Stimulated activated CD4-positive, alpha-beta T cell treated with anti-CD3 and anti-CD28 coated beads, Interleukin-2, amount 100 ng/mL, for 48 hours (primary cell): ENCODE measurements at regions not wholly inside any gene's neighbourhood (a gene's known extent, or its start where the extent isn't known, plus 50 kb on each side); places are given as distances from the start of the nearest gene placed in this dataset.
"Not testable (repeated sequence)": the region's sequence is repeated elsewhere in the genome, so short reads cannot be mapped to it uniquely, and the experiment has no call there.

ENCODE experiments used
- DNase-seq, 2 donors: peaks; one replicate each; pipeline ENCODE4 v3.0.0-alpha.2; 2020

DNA sequence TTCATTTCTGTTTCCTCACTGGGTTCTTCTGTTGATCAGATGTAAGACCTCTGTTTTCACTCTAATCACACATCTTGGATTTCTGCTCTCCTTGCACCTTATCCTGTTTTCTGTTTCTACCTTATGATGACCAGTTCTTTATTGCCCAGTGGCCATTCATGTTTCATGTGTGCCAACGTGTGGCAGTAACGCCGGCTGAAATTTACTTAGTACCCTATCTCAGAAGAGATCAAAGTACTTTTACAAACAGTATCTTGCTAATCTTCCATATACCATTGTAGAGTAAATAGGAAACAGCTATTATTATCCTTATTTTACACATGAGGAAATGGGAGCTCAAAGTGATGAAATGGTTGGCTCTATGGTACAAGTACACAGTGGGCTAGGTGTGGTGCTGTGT is 74.0 kb downstream of the GATA3 start:
- no peak for DNase-seq

DNA sequence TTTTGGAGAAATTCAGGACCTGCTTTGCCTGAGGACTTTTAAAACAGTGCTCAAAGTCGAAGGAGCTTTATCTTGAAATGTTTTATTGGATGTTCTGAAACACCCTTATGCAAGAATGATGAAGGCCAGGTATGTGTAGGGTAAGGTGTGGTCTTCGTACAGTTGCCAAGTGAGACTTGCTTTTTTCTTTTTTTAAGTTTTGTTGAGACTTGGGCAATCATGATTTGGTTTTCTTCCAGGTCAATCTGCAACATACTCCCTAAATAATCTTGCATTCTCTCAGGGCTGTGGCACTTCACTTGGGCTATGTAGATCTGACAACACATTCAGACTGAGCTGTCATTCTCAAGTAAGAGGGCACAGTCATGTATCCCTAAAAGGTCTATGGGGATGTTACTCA is 75.0 kb downstream of the GATA3 start:
- DNase-seq, result no peak

DNA sequence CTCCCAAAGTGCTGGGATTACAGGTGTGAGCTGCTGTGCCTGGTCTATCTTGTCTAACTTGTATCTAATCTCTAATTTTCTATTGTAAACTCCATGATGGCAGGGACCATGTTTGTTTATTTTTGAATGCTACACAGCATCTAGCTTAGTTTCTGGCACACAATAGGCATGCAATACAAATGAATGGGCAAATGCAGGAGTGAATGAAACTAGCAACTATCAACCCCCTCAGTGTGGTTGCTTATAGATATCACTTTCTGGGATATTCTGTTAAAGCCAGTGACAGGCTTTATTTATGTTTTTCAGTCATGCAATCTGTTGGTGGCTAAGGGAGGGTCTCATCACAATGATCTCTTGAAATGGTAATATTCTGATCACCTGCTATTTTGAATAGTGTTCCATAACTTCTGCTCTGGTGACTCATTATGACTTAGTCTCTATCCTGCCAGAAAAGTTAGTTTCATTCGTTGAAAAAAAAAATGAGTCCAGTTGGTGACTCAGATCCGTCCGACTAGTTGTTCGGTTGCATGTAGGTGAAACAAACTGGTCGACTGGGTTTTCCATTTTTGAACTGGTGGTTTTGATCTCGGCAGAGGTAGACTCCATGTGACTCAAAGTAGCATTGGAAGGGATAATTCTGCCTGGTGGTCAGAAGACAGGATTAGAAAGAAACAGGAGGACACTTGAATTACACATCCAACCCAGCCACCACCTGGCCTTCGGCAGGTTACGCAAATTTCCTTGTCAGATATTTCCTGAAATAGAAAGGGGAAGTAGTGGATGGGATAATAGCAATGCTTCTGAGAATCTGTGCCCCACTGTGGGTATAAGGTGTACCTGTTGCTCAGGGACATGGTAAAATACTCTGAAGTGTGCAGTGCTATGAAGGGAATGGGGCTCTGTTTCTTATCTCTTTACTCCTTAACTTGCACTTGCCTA is 76.8 kb downstream of the GATA3 start:
- DNase-seq, result peak; percentile 24 to 30

DNA sequence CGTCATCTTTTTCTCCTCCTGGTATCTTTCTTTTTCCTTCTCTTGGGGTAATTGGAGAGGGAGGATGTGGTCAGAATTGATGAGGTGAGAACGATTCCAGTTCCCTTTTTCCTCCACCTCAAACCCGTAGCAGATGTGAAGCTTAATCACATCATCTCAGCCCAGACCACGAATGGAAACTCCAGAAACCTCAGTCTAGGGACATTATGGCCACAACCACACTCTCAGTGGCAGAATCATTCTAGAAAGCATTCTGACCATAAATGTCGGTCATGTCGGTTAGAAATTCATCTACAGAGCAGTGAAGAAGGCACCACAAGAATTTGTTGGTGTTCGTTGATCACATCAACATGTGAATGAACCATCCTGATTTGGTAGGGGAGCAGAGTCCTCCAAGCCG is 78.7 kb downstream of the GATA3 start:
- peak; percentile 40 to 52 for DNase-seq

DNA sequence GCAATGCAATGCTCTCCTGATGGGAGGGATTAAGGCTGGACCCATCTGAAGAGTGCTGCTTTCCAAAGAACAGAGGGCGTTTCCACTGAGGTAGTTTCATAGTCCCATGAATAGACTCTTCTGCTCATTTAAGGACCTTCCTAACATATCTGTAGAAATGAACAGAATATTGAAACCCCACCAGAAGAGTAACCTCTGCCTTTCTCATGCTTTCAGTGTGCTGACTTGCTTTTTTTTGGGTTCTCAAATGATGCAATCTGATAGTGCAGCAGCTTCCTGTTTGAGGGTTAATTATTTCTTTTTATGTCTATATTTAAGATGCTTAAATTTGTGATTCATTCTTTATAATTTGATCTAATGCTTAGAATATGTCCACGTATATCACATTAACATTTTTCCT is 82.2 kb downstream of the GATA3 start:
- DNase-seq, result no peak

DNA sequence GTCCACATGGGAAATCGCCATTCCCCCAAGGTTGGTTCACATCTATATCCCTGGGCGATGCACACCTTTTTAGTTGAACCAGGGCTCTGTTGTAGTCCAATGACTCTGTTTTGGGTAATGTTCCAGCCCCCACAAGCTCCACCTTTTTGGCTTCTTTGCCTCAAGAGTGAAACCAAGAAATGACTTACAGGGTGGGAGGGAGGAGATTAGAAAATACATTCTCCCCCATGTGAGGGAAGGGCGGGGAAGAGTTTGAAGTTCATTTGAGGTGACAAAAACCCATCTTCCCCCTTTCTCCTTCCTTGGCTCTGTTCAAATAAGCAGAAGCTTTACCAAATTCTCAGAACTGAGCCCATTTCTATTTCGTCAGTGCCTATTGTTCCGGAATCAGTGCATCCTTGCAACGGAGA is 82.8 kb downstream of the GATA3 start:
- DNase-seq, result peak; percentile 34 to 45

DNA sequence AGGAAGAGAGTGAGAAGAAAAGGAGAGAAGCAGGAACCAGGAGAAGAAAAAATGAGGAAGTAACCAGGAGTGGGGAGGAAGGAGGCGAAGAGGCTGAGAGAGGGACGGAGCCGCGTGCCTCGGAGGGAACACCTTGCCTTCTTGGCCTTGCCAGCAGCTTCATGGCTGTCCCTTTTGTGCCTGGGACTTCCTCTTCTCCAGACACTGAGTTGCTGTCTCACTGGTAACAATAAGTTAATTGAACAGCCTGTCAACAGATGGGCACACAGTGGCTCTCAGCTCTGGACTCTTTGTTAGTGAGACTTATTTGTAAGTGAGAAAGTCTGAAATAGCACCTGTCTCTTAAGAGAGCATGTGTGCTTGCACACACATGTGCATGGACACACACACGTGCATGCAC is 83.2 kb downstream of the GATA3 start:
- DNase-seq, result peak in 1 of 2 donors; percentile 12

DNA sequence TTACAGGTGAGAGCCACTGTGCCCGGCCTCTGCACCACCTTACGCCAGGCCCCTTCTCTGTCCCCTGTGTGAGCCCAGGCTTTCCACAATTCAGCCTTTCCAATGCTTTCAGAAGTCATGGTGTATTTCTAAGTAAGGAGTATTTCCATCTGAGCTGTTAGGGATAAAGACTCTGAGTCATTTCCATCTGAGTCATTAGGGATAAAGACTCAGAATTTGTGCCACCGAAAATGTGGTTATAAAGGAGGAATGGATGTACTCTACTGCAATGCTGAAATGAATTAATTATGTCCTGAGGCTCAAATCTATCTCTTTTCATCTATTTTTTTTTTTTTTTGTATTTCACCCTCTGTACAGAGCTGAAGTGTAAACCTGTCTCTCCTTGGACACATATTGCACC is 84.0 kb downstream of the GATA3 start:
- DNase-seq, result no peak

DNA sequence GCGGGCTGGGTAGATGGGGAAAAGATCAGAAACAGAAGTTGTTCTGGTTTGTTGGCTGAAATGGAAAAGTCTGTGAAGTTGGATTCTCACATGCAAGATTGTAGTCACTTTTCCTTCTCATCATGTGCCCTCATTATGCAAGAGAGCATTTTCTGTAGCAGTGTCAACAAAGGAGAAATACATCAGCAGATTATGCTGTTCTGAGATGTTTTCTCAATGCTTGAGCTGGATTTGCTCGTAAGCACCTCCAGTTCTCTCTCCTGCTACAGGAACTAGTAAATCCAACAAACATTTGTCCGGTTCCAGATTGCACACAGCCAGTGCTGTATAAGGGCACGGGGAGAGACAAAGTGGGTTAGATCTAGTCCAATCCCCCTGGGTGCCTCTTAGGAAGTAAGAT is 90.0 kb downstream of the GATA3 start:
- DNase-seq, result no peak

DNA sequence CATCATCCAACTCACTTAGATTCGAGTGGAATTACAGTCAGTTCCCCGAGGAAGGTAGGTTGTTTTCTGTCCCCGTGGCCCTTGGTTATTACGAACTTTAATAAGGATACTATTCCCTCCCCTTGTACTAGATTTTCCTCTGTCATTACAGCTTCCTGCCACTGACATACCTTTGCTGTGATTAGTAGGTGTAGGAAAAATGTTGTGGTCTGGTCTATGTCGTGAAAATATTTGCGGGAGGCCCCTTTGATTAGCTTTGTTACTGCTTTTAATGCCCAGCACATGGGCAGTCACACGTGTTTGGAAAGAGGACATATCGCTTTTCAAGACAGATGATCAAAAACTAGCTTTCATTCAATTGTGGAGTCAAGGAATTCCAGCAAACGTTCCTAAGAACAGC is 92.2 kb downstream of the GATA3 start:
- DNase-seq, result no peak

DNA sequence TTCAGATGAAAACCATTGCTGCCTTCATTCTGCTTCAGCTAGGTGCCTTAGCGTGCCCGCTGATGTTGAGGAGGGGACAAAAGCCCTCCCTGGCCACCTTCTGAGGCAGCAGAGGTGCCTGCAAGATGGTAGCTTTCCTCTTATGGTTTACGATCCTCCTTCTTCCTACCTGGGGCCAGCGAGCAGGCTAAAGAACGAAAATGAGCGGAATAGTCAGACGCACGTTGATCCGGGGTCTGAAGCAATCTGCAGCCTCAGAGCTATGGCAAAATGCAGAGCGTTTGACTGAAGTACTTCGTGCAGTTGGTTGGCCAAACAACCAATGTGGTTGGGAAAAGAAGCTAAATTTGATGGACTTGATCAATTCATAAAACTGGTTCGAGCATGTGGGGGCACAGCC is 95.5 kb downstream of the GATA3 start:
- no peak for DNase-seq

DNA sequence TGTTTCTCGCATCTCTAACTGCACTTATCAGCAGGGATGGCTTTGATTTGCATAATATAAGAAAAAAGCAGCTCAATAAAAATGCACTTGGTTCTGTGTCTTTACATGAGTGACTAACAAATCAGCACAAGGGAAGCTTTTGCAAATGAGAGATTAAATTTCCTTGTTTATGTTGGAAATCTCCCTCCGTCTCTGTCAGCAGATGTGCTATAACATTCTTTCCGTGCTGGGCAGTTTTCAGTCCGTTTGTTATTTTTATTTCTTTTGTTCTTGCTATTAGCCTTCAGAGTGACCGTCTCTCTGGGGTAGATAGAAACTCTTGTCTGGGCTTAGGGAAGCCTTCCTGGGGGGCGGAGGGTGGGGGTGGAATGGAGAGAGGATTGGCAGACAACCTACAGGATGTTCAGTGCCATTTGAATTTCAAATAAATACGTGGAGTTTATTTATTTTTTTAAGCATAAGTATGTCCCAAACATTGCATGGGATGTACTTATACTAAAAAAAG is 96.0 kb downstream of the GATA3 start:
- DNase-seq, result no peak

DNA sequence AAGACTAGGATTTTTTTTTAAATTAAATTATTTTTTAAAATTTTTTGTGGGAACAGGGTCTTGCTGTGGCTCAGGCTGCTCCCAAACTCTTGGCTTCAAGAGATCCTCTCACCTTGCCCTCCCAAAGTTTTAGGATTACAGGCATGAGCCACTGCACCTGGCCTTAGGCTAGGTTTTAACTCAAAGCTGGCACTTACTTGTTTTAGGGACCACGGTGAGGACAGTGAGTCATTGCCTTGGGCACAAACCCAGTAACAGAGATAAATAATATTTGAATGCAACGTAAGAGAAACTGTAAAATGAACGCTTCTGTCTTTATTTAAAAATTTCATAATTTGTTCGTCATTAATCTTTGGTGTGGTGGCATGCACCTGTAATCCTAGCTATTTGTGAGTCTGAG is 96.6 kb downstream of the GATA3 start:
- no peak for DNase-seq

DNA sequence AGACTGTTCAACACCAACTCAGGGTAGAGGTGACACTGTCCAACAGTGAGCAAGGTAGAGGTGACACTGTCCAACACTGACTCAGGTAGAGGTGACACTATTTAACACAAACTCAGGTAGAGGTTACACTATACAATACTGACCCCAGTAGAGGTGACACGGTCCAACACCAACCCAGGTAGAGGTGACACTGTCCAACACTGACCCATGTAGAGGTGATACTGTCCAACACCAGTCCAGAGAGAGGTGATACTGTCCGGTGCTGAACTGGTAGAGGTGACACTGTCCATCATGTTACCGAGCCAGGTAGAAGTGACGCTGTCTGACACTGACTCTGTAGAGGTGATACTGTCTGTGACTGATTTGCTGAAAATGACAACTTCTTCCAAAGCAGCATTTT is 102.4 kb downstream of the GATA3 start:
- DNase-seq, result no peak

DNA sequence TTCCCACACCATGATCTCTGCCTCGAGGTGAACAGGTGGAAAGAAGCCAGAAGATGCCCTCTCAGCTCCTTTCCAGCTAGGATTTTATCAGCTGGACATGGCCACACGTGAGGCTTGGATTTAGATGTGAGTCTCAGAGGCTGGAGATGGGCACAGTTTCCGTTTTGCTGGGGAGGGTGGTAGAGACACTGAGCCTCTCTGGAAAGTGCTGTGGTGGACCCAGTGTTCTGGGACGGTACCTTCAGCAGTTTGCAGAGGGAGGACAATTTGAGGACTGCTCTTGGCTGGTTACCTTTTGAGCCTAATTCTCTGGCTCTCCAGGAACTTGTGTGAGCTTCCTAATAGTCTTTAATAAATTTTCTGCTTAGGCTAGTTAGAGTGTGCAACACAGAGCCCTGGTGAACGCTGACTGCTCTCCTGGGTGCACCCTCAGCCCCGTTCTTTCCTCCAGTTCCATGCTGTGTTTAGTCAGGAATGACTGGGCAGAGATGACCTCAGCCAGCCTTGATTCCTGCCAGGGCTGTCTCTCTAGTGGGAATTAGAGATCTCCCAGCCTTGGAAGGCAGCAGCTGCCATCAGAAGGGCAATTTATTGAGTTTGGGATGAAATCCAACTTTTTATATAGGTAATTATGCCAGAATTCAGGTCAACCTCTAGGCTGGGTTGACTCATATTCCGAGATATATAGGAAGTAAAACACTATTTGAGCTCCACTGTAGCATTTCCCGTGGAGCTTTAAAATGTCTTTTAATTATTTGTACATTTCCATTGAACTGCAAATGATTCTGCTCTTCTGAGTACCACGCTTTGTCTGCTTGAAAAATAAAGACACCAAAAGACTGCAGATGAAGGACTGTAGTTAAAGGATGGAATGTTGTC is 103.9 kb downstream of the GATA3 start:
- DNase-seq, result no peak

DNA sequence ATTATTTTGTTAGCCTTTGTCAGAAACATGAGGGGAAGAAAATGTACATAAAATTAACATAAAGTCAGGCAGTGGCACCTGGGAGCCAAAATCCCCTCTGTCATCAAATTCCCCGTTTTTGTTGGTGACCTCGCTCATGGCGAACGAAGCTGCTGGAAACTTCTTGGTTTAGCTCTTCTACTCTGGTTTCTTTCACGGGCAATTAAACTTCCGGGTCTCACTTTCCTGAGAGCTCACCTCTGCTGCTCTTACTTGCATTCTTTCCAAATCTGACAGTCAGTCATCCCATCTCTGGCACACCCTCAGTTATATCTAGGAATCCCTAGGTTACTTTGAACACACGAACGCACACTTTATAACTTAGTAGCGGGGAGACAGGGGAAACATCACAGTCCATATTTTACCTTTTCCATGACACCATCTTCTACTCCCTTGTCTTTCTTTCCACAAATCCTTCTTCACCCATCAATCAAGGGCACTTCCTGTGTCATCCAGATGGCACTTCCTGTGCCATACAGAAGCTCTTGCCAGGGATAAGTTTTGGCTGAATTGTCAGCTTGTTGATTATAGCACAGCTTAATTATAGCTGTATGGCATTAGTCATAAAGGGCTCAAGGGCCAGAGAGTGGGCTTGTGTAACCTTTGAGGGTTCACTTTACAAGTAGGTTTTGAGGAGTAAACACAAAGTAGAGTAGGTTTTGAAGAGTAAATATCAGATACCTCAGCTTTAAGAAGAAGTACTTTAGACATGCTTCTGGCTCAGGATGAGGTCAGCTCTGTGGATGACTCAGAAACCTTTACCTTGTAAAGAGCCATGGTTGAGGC is 105.1 kb downstream of the GATA3 start:
- no peak for DNase-seq

DNA sequence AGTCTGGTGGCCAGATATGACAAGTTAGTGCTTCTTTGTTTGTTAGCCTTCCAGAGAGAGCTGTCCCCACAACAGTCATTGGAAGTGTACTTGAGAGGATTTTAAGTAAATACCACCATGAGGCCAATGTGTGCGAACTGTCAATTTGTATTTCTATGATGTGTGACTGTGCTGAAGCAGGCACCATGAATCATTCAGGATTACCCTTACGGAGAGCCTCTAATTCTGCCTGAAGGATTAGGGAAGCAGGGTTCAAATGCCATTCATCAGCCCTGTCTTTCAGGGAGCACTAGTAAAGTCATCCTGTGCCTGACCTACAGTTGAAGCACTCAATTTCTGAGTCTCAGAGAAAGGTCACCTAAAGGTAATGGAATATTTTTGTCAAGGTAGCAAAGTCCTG is 109.3 kb downstream of the GATA3 start:
- no peak for DNase-seq

DNA sequence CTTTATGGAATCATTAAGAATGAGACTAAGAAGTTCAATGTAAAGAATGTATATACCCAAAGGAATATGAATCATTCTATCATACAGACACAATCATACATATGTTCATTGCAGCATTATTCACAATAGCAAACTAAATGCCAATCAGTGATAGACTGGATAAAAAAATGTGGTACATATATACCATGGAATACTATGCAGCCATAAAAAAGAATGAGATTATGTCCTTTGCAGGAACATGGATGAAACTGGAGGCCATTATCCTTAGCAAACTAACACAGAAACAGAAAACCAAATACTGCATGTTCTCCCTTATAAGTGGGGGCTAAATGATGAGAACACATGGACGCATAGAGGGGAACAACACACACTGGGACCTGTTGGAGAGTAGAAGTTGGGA is 110.2 kb downstream of the GATA3 start:
- not testable (repeated sequence) for DNase-seq

DNA sequence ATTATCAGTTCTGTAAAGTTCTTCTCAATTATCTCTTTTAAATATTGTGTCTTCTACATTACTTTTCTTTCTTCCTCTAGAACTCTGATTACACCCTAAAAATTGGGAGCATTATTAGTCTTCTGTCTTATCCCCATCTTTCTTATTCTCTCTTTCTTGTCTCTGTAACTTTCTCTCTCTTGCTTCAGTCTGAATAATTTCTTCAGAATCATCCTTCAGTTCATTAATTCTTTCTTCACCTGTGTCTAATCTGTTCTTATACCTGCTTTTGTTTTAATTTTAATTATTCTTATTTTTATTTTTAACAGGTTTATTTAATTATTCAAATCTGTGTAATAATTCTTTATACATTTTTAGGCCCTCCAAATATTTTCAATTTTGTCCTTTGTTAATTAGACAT is 114.3 kb downstream of the GATA3 start:
- no peak for DNase-seq

DNA sequence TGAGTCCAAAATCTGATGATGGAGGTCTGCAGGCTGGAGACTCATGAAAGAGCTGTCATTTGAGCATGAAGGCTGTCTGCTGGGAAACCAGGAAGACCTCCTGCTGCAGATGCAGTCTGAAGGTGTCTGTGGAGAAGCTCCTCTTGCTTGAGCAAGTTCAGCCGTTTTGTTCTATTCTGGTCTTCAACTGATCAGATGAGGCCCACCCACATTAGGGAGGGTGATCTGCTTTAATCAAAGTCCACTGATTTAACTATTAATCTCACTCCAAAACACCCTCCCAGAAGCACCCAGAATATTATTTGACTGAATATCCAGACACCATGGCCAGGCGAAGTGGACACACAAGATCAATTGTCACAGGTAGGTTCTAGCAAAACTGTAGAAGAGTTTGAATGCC is 116.5 kb downstream of the GATA3 start:
- DNase-seq, result no peak

DNA sequence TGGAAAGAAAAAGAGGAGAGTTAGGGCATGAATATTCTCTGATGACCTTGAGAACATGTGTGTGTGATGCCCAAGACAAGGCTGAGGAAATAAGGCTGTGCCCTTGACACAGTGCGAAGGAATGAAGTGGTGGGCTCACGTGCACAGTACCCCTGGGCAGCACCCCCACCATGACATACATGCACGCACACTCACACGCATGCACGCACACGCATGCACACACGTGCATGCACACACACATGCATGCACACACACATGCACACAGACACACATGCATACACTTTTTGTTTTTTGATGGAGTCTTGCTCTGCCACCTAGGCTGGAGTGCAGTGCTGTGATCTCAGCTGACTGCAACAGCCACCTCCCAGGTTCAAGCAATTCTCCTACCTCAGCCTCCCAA is 118.1 kb downstream of the GATA3 start:
- no peak for DNase-seq

DNA sequence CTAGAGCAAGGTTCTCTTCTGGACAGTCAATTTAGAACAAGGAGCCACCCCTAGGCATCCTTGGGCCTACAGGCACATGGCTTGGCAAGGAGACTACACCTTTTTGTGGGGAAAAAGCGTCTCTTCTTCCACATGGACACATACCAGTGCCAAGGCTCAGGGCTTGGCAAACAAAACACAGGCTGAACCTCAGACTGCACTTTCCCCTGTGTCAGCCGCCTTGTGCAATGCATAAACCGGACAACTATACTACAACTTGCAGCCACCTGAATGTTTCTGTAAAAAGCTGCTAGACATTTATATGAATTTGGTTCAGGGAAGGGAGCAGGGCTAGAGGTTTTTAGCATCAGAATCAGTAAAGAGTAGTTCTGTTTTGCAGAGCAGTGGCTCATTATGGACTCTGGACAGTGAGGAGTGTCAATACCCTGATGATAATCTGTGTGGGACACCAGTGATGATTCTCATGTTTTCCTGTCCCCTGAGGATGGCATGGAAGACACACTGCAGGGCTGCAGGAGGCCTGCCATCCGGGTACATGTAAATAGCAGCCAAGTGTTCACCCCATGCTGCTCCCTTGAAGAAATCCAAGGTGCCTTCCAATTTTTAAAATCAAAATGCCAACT is 118.9 kb downstream of the GATA3 start:
- no peak for DNase-seq
